Activated naive CD4-positive, alpha-beta T cell treated with anti-CD3 and anti-CD28 coated beads for 36 hours (primary cell): ENCODE measurements at regions not wholly inside any gene's neighbourhood (a gene's known extent, or its start where the extent isn't known, plus 50 kb on each side); places are given as distances from the start of the nearest gene placed in this dataset.

Experiments used
- CTCF ChIA-PET: fragments of 350-600 bp; sonication (Branson Sonifier 250); formaldehyde crosslinking; loops from one replicate; lab custom pipeline; 2021; ENCODE audit warnings: antibody characterized with exemption; lab: Charles Lee
- DNase-seq: peaks from one replicate; pipeline ENCODE4 v3.0.0-alpha.2; 2020
- H3K27ac Mint-ChIP-seq: one replicate; pipeline ENCODE4 v1.8.0; 2021; ENCODE audit warnings: mild to moderate bottlenecking, mixed read lengths
- H3K27me3 Mint-ChIP-seq: one replicate; pipeline ENCODE4 v1.8.0; 2021; ENCODE audit warnings: low read depth, mixed read lengths
- H3K36me3 Mint-ChIP-seq: one replicate; pipeline ENCODE4 v1.8.0; 2021; ENCODE audit warnings: low read depth, mixed read lengths
- H3K4me1 Mint-ChIP-seq: one replicate; pipeline ENCODE4 v1.8.0; 2021; ENCODE audit warnings: low read depth, mixed read lengths
- H3K4me3 Mint-ChIP-seq: one replicate; pipeline ENCODE4 v1.8.0; 2021; ENCODE audit warnings: mild to moderate bottlenecking, moderate library complexity, mixed read lengths
- H3K9me3 Mint-ChIP-seq: one replicate; pipeline ENCODE4 v1.8.0; 2021; ENCODE audit warnings: mixed read lengths
- intact Hi-C: fragments of 100-400 bp; cut with micrococcal nuclease; formaldehyde crosslinking; loops from one replicate; pipeline ENCODE4 v1.15.1; 2023

GRCh38 chr3:132145833-132146232 lies 111.0 kb upstream of the CPNE4 start:
- Mint-ChIP-seq H3K4me1 (no peaks in the 10 kb centered on the region), H3K27me3 (peaks cover 2% of the 10 kb centered on the region), H3K9me3 (no peaks in the 10 kb centered on the region), H3K27ac (no peak overlapping the region), H3K4me3 (no peak overlapping the region), H3K36me3 (no peaks in the 10 kb centered on the region)
- CTCF ChIA-PET, result interaction anchor here (0.6 kb wide), 1 partner anchor 173 kb away, joined by 4 read pairs; no protein-coding TSS in a partner anchor
- intact Hi-C loops, result no loop called here
- no peak for DNase-seq

GRCh38 chr3:132154619-132155018 lies 119.8 kb upstream of the CPNE4 start:
- Mint-ChIP-seq H3K27me3 (no peaks in the 10 kb centered on the region), H3K27ac (no peak overlapping the region), H3K9me3 (no peaks in the 10 kb centered on the region), H3K36me3 (no peaks in the 10 kb centered on the region), H3K4me3 (no peak overlapping the region), H3K4me1 (no peaks in the 10 kb centered on the region)
- intact Hi-C loops, result no loop called here
- CTCF ChIA-PET, result no interaction called here
- DNase-seq, result no peak

- Mint-ChIP-seq H3K27ac (no peak overlapping the region), H3K9me3 (no peaks in the 10 kb centered on the region), H3K4me3 (no peak overlapping the region), H3K4me1 (no peaks in the 10 kb centered on the region), H3K27me3 (peaks cover 4% of the 10 kb centered on the region), H3K36me3 (no peaks in the 10 kb centered on the region)
- DNase-seq, result no peak
- intact Hi-C loops, result no loop called here
- CTCF ChIA-PET, result no interaction called here
Observed at GRCh38 chr3:132159145-132159544, 124.3 kb upstream of the CPNE4 start.

- Mint-ChIP-seq H3K36me3 (no peaks in the 10 kb centered on the region), H3K9me3 (no peaks in the 10 kb centered on the region), H3K27ac (no peak overlapping the region), H3K4me3 (no peak overlapping the region), H3K27me3 (peaks cover 4% of the 10 kb centered on the region), H3K4me1 (no peaks in the 10 kb centered on the region)
- CTCF ChIA-PET, result no interaction called here
- DNase-seq, result no peak
- intact Hi-C loops, result no loop called here
Observed at GRCh38 chr3:132160198-132160597, 125.4 kb upstream of the CPNE4 start.

- no peaks in the 10 kb centered on the region for H3K4me1 Mint-ChIP-seq
- DNase-seq, result no peak
- H3K4me3 Mint-ChIP-seq, result no peak overlapping the region
- no peak overlapping the region for H3K27ac Mint-ChIP-seq
- H3K9me3 Mint-ChIP-seq, result no peaks in the 10 kb centered on the region
- H3K27me3 Mint-ChIP-seq, result peaks cover 7% of the 10 kb centered on the region
- intact Hi-C loops, result no loop called here
- CTCF ChIA-PET, result interaction anchor here (0.6 kb wide), 1 partner anchor 47 kb away, joined by 4 read pairs; no protein-coding TSS in a partner anchor
- no peaks in the 10 kb centered on the region for H3K36me3 Mint-ChIP-seq
Observed at GRCh38 chr3:132161608-132162007, 126.8 kb upstream of the CPNE4 start.

- Mint-ChIP-seq H3K4me1 (no peaks in the 10 kb centered on the region), H3K9me3 (no peaks in the 10 kb centered on the region), H3K27ac (no peak overlapping the region), H3K36me3 (no peaks in the 10 kb centered on the region), H3K4me3 (no peak overlapping the region), H3K27me3 (peaks cover 12% of the 10 kb centered on the region)
- CTCF ChIA-PET, result no interaction called here
- intact Hi-C loops, result no loop called here
- DNase-seq, result no peak
Observed at GRCh38 chr3:132164469-132165092, 129.8 kb upstream of the CPNE4 start.

- Mint-ChIP-seq H3K4me1 (no peaks in the 10 kb centered on the region), H3K9me3 (no peaks in the 10 kb centered on the region)
- intact Hi-C loops, result no loop called here
Observed at GRCh38 chr3:132167870-132168269, 133.1 kb upstream of the CPNE4 start.

GRCh38 chr3:132174500-132174899 lies 139.7 kb upstream of the CPNE4 start:
- H3K4me1 Mint-ChIP-seq, result no peaks in the 10 kb centered on the region
- CTCF ChIA-PET, result no interaction called here
- intact Hi-C loops, result loop anchor here (10.0 kb wide), 1 partner anchor 440 kb away; no protein-coding TSS in a partner anchor
- no peak overlapping the region for H3K27ac Mint-ChIP-seq
- DNase-seq, result no peak
- no peaks in the 10 kb centered on the region for H3K9me3 Mint-ChIP-seq
- no peak overlapping the region for H3K4me3 Mint-ChIP-seq
- H3K36me3 Mint-ChIP-seq, result no peaks in the 10 kb centered on the region
- peaks cover 6% of the 10 kb centered on the region for H3K27me3 Mint-ChIP-seq

More at GRCh38 chr3:132167870-132168269, 133.1 kb upstream of the CPNE4 start:
- Mint-ChIP-seq H3K36me3 (no peaks in the 10 kb centered on the region), H3K27ac (no peak overlapping the region), H3K27me3 (peaks cover 10% of the 10 kb centered on the region), H3K4me3 (no peak overlapping the region)
- no peak for DNase-seq
- CTCF ChIA-PET, result no interaction called here

- DNase-seq, result no peak
Observed at GRCh38 chr3:132180337-132180791, 136.8 kb upstream of the ACP3 start.

GRCh38 chr3:132183811-132184210 lies 133.4 kb upstream of the ACP3 start:
- intact Hi-C loops, result loop anchor here (5.0 kb wide), 1 partner anchor 1152 kb away; no protein-coding TSS in a partner anchor
- DNase-seq, result no peak
- Mint-ChIP-seq H3K9me3 (no peaks in the 10 kb centered on the region), H3K4me1 (peaks cover 3% of the 10 kb centered on the region), H3K27me3 (peaks cover 8% of the 10 kb centered on the region), H3K4me3 (no peak overlapping the region), H3K27ac (no peak overlapping the region), H3K36me3 (no peaks in the 10 kb centered on the region)
- CTCF ChIA-PET, result interaction anchor here (0.8 to 1.4 kb wide), 2 partner anchors 27 to 67 kb away, joined by 3 read pairs; no protein-coding TSS in a partner anchor

More at GRCh38 chr3:132180337-132180791, 136.8 kb upstream of the ACP3 start:
- H3K27me3 Mint-ChIP-seq, result peaks cover 5% of the 10 kb centered on the region
- no peak overlapping the region for H3K27ac Mint-ChIP-seq
- peaks cover 3% of the 10 kb centered on the region for H3K4me1 Mint-ChIP-seq
- no peaks in the 10 kb centered on the region for H3K36me3 Mint-ChIP-seq
- H3K4me3 Mint-ChIP-seq, result no peak overlapping the region
- intact Hi-C loops, result loop anchor here (1.0 to 5.0 kb wide), 5 partner anchors 142 to 1148 kb away; no protein-coding TSS in a partner anchor
- CTCF ChIA-PET, result interaction anchor here (1.3 to 1.6 kb wide), 2 partner anchors 20 to 141 kb away, joined by 3 to 6 read pairs; no protein-coding TSS in a partner anchor
- H3K9me3 Mint-ChIP-seq, result no peaks in the 10 kb centered on the region

GRCh38 chr3:132187746-132188145 lies 129.5 kb upstream of the ACP3 start:
- no peak for DNase-seq
- intact Hi-C loops, result no loop called here
- CTCF ChIA-PET, result no interaction called here

GRCh38 chr3:132189601-132190000 lies 127.6 kb upstream of the ACP3 start:
- H3K36me3 Mint-ChIP-seq, result no peaks in the 10 kb centered on the region
- H3K27ac Mint-ChIP-seq, result no peak overlapping the region
- CTCF ChIA-PET, result no interaction called here
- H3K9me3 Mint-ChIP-seq, result no peaks in the 10 kb centered on the region
- intact Hi-C loops, result no loop called here
- H3K27me3 Mint-ChIP-seq, result peaks cover 6% of the 10 kb centered on the region
- DNase-seq, result no peak
- no peaks in the 10 kb centered on the region for H3K4me1 Mint-ChIP-seq
- H3K4me3 Mint-ChIP-seq, result no peak overlapping the region

More at GRCh38 chr3:132187746-132188145, 129.5 kb upstream of the ACP3 start:
- Mint-ChIP-seq H3K9me3 (no peaks in the 10 kb centered on the region), H3K4me3 (no peak overlapping the region), H3K4me1 (no peaks in the 10 kb centered on the region), H3K27ac (no peak overlapping the region), H3K27me3 (peaks cover 6% of the 10 kb centered on the region), H3K36me3 (no peaks in the 10 kb centered on the region)

GRCh38 chr3:132196113-132196512 lies 121.1 kb upstream of the ACP3 start:
- intact Hi-C loops, result no loop called here
- DNase-seq, result no peak
- CTCF ChIA-PET, result no interaction called here
- Mint-ChIP-seq H3K27ac (no peak overlapping the region), H3K4me1 (no peaks in the 10 kb centered on the region), H3K4me3 (no peak overlapping the region), H3K27me3 (no peaks in the 10 kb centered on the region), H3K36me3 (no peaks in the 10 kb centered on the region), H3K9me3 (no peaks in the 10 kb centered on the region)
